Aorta (tissue), 5 donors: ENCODE measurements at regions not wholly inside any gene's neighbourhood (a gene's known extent, or its start where the extent isn't known, plus 50 kb on each side); places are given as distances from the start of the nearest gene placed in this dataset.

Source experiments
- ATAC-seq: fragments of 200-7000 bp; cut with Tn5 transposase; one replicate; pipeline ENCODE4 v1.9.1; 2022; ENCODE audit warnings: moderate library complexity; ENCODE audit not compliant: low FRiP score
- DNase-seq, 2 donors: peaks; one replicate each; pipeline ENCODE4 v3.0.0-alpha.2; 2020
- H3K27ac ChIP-seq, 2 donors: one replicate each; pipeline ENCODE4 v1.5.1; 2013; ENCODE audit warnings: low read length in 2 of 2, mild to moderate bottlenecking in 2 of 2, moderate library complexity in 2 of 2, control low read depth in 1 of 2, inconsistent platforms in 1 of 2, low read depth in 1 of 2
- H3K27me3 ChIP-seq, 2 donors: one replicate each; pipeline ENCODE4 v1.6.1; 2013; ENCODE audit warnings: control low read depth in 1 of 2, low read length in 1 of 2, mild to moderate bottlenecking in 1 of 2, moderate library complexity in 1 of 2; ENCODE audit not compliant: insufficient read depth in 2 of 2, control insufficient read depth in 1 of 2
- H3K36me3 ChIP-seq, 2 donors: one replicate each; pipeline ENCODE4 v1.6.1; 2013; ENCODE audit warnings: control low read depth in 1 of 2, low read length in 1 of 2, mild to moderate bottlenecking in 1 of 2; ENCODE audit not compliant: insufficient read depth in 2 of 2, control insufficient read depth in 1 of 2
- H3K4me1 ChIP-seq, 2 donors: one replicate each; pipeline ENCODE4 v1.6.1; 2013; ENCODE audit warnings: low read length in 2 of 2, control low read depth in 1 of 2, mild to moderate bottlenecking in 1 of 2, moderate library complexity in 1 of 2; ENCODE audit not compliant: insufficient read depth in 2 of 2, control insufficient read depth in 1 of 2
- H3K4me3 ChIP-seq, 2 donors: one replicate each; pipeline ENCODE4 v1.5.1; 2013; ENCODE audit warnings: low read length in 2 of 2, control low read depth in 1 of 2, mild to moderate bottlenecking in 1 of 2
- H3K9me3 ChIP-seq: one replicate; pipeline ENCODE4 v1.6.1; 2013; ENCODE audit warnings: mild to moderate bottlenecking, low read length; ENCODE audit not compliant: control insufficient read depth
- WGBS, 2 donors: extraction: QIAGEN DNeasy Blood & Tissue Kit; methylation state at CpG; one replicate each; pipeline ENCODE4 v1.1.7; 2013; 5-methylcytosine and 5-hydroxymethylcytosine counted together
- intact Hi-C, 2 donors: fragments of 100-400 bp; cut with DNase I; formaldehyde crosslinking; loops; one replicate each; pipeline versions ENCODE4 v1.14.2 to v1.15.0; 2022
- donor health status: healthy with polysubstance abuse.
- donor health status: Bipolar disorder and iron deficiency.
- donor health status: DM: no; HTN: no; CAD: no.
- donor health status: DM: no; HTN: no; CAD: no.
- donor health status: DM: yes; HTN: yes; CAD: no.

- Histone ChIP-seq H3K27ac (no peak overlapping the region), H3K9me3 (no peaks in the 10 kb centered on the region), H3K36me3 (no peaks in the 10 kb centered on the region), H3K4me3 (no peak overlapping the region), H3K27me3 (no peaks in the 10 kb centered on the region), H3K4me1 (no peaks in the 10 kb centered on the region)
- intact Hi-C loops = no loop called here
- ATAC-seq (no peak), DNase-seq (no peak)
- 90% methylated on average over 8 of the region's 8 CpGs for WGBS, 2 donors
Measured at GRCh38 chr3:78052746-78053145, 1012.8 kb downstream of the ROBO2 start.

- H3K27ac ChIP-seq = no peak overlapping the region
- DNase-seq (no peak), ATAC-seq (no peak)
- intact Hi-C loops = no loop called here
- no peaks in the 10 kb centered on the region for H3K9me3 ChIP-seq
- no peaks in the 10 kb centered on the region for H3K36me3 ChIP-seq
- no peak overlapping the region for H3K4me3 ChIP-seq
- WGBS, 2 donors = 95 to 96% methylated on average over 5 of the region's 5 CpGs
- no peaks in the 10 kb centered on the region for H3K4me1 ChIP-seq
- H3K27me3 ChIP-seq = no peaks in the 10 kb centered on the region
Measured at GRCh38 chr3:78066287-78066686, 1026.4 kb downstream of the ROBO2 start.

DNA sequence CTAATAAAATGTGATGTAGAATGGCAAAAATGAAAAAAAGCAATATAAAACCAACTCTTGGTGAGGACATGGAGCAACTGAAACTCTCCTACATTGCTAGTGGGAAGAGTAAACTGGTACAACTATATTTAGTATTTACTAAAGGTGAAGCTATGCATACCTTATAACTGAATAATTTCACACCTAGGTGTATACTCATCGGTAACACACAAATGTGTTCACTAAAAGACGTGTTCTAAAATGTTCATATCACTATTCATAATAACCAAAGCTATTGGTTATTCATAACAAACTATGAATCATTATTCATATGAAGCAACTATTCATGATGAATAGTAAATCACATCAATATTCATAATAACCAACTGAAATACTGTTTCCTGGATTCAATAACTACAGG is 1030.3 kb downstream of the ROBO2 start:
- 93 to 96% methylated on average over 2 of the region's 2 CpGs for WGBS, 2 donors
- intact Hi-C loops = no loop called here
- no peaks in the 10 kb centered on the region for H3K27me3 ChIP-seq
- DNase-seq (no peak), ATAC-seq (no peak)
- no peaks in the 10 kb centered on the region for H3K9me3 ChIP-seq
- no peak overlapping the region for H3K4me3 ChIP-seq
- H3K4me1 ChIP-seq = no peaks in the 10 kb centered on the region
- H3K36me3 ChIP-seq = no peaks in the 10 kb centered on the region
- no peak overlapping the region for H3K27ac ChIP-seq

- peaks cover 1% of the 10 kb centered on the region for H3K9me3 ChIP-seq
- no peaks in the 10 kb centered on the region for H3K27me3 ChIP-seq
- ATAC-seq (no peak), DNase-seq (no peak)
- H3K27ac ChIP-seq = no peak overlapping the region
- intact Hi-C loops = no loop called here
- H3K4me1 ChIP-seq = no peaks in the 10 kb centered on the region
- no peaks in the 10 kb centered on the region for H3K36me3 ChIP-seq
- no peak overlapping the region for H3K4me3 ChIP-seq
Measured at GRCh38 chr3:78076379-78076778, 1036.5 kb downstream of the ROBO2 start.

DNA sequence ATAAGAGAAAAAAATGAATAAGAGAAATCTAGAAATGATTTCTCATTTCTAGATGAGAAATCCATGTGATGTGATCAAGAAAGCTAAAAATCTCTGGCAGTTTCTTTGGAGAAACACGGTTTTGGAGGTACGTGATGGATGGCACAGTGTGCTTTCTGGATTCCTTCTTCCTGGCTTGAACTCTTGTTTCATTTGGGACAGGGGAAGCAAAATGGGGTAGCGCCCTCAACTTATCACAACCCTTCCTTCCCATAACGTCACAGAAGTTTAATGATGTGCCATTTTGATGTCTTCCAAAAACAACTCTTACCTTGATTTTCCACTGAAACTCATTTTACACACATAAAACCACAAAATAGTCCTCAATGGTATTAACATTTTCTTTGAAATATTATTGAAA is 1037.3 kb downstream of the ROBO2 start:
- H3K27me3 ChIP-seq = no peaks in the 10 kb centered on the region
- H3K27ac ChIP-seq = no peak overlapping the region
- H3K36me3 ChIP-seq = no peaks in the 10 kb centered on the region
- WGBS, 2 donors = 34 to 48% methylated on average over 4 of the region's 4 CpGs
- peaks cover 1% of the 10 kb centered on the region for H3K9me3 ChIP-seq
- H3K4me3 ChIP-seq = no peak overlapping the region
- intact Hi-C loops = no loop called here
- H3K4me1 ChIP-seq = no peaks in the 10 kb centered on the region
- no peak for DNase-seq
- ATAC-seq = no peak

- Histone ChIP-seq H3K9me3 (peaks cover 1% of the 10 kb centered on the region), H3K4me1 (no peaks in the 10 kb centered on the region), H3K27ac (no peak overlapping the region), H3K4me3 (no peak overlapping the region), H3K36me3 (no peaks in the 10 kb centered on the region), H3K27me3 (no peaks in the 10 kb centered on the region)
- 91% methylated on average over 2 of the region's 2 CpGs for WGBS, 2 donors
- intact Hi-C loops = no loop called here
- DNase-seq = no peak
- no peak for ATAC-seq
Measured at GRCh38 chr3:78077842-78078241, 1037.9 kb downstream of the ROBO2 start.

- no peaks in the 10 kb centered on the region for H3K27me3 ChIP-seq
- intact Hi-C loops = no loop called here
- H3K36me3 ChIP-seq = no peaks in the 10 kb centered on the region
- no peak overlapping the region for H3K27ac ChIP-seq
- DNase-seq (no peak), ATAC-seq (no peak)
- peaks cover 1% of the 10 kb centered on the region for H3K9me3 ChIP-seq
- H3K4me1 ChIP-seq = no peaks in the 10 kb centered on the region
- no peak overlapping the region for H3K4me3 ChIP-seq
Measured at GRCh38 chr3:78079514-78079913, 1039.6 kb downstream of the ROBO2 start.

DNA sequence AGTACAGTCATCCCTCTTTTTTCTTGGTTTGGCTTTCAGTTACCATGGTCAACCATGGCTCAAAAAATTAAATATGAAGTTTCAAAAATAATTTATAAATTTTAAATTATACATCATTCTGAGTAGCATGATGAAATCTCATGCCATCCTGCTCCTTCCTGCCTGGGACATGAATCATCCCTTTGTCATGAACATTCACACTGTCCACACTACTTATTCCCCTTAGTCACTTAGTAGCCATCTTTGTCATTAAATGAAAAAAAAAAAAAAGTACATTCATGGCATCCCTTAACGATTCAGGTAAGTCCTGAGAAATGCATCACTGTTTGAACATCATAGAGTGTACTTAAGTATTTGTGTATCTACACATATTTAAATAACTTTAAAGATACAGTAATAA is 1046.3 kb downstream of the ROBO2 start:
- WGBS, 2 donors = 97 to 98% methylated on average over 1 of the region's 1 CpG
- no peaks in the 10 kb centered on the region for H3K4me1 ChIP-seq
- no peak overlapping the region for H3K27ac ChIP-seq
- DNase-seq (no peak), ATAC-seq (no peak)
- no peaks in the 10 kb centered on the region for H3K27me3 ChIP-seq
- peaks cover 2% of the 10 kb centered on the region for H3K9me3 ChIP-seq
- no peaks in the 10 kb centered on the region for H3K36me3 ChIP-seq
- no peak overlapping the region for H3K4me3 ChIP-seq
- intact Hi-C loops = no loop called here

DNA sequence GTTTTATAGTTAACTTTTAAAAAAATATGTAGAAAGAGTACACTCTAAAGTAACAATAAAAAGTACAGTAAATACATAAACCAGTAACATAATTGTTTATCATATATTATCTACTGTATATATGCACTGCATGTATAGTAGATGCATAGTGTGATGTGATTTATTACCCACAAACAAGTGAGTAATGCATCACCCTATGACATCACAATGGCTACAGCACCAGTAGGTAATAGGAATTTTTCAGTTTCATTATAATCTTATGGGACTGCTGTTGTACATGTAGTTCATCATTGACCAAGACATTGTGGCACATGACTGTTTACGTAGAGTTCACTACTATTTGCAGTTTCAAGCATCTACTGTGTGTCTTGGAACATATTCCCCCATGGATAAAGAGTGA is 1047.2 kb downstream of the ROBO2 start:
- H3K9me3 ChIP-seq = peaks cover 2% of the 10 kb centered on the region
- no peak overlapping the region for H3K27ac ChIP-seq
- intact Hi-C loops = no loop called here
- 99 to 100% methylated on average over 1 of the region's 1 CpG for WGBS, 2 donors
- H3K4me3 ChIP-seq = no peak overlapping the region
- no peak for ATAC-seq
- DNase-seq = no peak
- H3K4me1 ChIP-seq = peaks cover 0 to 4% of the 10 kb centered on the region in 2 donors
- no peaks in the 10 kb centered on the region for H3K36me3 ChIP-seq
- no peaks in the 10 kb centered on the region for H3K27me3 ChIP-seq
